LHCN-M2 (cell line): ENCODE measurements at regions not wholly inside any gene's neighbourhood (a gene's known extent, or its start where the extent isn't known, plus 50 kb on each side); places are given as distances from the start of the nearest gene placed in this dataset.
"Not testable (repeated sequence)": the region's sequence is repeated elsewhere in the genome, so short reads cannot be mapped to it uniquely, and the experiment has no call there.

ENCODE experiments used
- DNase-seq: peaks from one replicate; pipeline ENCODE4 v3.0.0-alpha.2; 2012; ENCODE audit warnings: low read depth

DNA sequence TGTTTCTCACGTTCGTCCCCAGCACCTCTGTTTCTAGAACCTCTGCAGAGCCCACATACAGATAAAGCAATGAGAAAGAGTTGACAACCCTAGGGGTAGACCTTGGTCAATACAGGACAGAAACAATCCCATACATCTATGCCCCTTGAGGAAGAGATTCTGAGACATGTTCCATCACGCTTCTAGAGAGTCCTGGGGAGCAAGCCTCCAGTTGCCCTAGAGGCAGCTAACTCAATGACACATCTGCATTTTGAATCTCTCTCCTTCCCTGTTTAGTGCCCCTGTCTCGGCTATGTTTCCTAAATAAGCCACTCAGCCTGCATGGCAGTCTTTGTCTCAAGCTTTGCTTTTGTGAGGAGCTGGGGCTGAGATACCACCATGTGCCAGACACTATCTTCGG lies 435.3 kb downstream of the CD83 start:
- no peak for DNase-seq

GRCh38 chr6:14553515-14553914 lies 435.9 kb downstream of the CD83 start:
- DNase-seq, result no peak

DNA sequence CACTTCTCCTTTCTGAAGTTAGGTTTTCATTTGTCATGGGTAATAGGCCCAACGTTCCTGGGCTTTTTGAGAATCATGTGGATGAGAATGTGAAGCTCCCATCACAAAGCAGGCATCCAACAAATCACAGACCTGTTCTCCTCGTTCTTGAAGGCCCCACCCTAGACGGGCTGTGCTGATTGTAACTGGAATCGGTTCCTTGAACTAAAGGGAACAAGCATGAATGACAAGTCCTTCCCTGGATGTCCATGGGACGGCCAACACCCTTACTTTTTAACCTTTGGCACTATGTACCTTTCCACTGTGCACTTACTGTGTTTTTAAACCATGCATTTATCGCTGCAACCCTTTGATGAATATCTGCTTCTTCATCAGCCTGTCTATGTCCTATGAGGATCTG lies 438.2 kb downstream of the CD83 start:
- DNase-seq, result no peak

DNA sequence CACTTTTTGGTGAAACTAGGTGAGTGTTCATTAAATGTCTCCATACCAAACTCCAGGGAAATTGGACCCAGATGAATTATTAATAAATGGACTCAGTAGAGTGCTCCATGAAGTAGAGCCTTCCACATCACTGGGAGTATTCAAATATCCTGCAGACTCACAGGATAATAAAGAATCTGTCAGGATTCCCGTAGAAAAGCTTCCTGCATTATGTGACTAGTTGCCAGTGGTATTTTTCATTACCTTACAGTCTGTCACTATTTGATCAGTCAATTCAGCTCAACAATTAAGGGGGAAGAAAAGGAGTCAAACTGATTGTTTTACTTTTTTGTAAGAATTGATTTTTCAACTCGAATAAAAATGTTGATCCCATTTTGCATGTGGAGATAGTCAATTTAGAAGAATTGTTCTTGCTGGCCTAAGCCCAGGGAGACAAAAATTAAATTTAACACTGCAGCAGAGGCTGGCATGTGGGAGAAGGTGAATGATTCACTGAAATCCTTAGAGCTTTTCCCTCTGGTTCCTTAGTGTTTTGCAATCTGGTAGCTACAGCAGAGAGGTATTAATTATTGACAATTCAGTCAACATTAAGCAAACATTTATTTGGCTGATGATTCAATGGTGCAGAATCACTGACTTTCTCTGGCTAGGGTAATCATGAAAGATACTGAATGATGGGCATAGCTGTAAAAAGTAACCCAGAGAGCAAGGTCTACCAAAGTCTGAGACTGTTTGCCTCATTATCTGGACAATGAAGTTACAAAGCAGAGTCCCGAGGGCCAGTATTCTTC lies 442.4 kb downstream of the CD83 start:
- no peak for DNase-seq

DNA sequence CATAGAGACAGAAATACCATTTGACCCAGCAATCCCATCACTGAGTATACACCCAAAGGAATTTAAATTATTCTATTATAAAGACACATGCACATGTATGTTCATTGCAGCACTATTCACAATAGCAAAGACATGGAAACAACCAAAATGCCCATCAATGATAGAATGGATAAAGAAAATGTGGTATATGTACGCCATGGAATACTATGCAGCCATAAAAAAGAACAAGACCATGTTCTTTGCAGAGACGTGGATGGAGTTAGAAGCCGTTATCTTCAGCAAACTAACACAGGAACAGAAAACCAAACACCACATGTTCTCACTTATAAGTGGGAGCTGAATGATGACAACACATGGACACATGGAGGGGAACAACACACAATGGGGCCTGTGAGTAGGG lies 444.0 kb downstream of the CD83 start:
- not testable (repeated sequence) for DNase-seq

DNA sequence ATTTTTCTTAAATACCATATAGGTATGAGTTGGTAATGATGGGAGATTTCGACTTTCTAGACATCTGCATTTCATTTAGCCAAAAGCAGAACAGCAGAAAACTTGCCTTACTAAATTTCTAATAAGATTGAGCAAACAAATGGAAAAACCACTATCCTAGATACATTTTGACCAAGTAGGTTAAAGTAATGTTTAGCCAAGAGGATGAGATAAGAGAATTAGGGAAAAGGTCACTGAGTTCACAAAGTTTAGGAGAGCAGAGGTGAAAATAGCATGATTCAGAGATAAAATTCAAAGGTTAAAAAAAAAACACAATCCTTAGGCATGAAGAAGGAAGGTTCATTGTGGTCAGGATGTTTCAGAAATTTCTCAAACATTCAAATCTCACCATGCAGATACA lies 450.3 kb downstream of the CD83 start:
- DNase-seq, result no peak

- no peak for DNase-seq
Measured at GRCh38 chr6:14569394-14569793, 451.8 kb downstream of the CD83 start.

DNA sequence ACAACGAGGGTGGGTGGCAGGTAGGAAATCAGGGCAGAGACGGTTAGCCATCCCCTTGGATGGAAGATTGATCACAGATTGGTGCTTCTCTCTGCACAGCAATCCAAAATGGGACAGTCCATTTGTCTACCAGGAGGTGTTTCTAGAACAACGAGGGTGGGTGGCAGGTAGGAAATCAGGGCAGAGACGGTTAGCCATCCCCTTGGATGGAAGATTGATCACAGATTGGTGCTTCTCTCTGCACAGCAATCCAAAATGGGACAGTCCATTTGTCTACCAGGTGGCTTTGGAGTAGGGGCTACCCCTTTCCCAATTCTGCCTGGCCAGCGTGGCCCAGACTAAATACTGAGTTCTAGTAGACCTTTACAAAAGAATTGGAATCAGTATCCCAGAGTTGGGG lies 452.3 kb downstream of the CD83 start:
- DNase-seq, result not testable (repeated sequence)

DNA sequence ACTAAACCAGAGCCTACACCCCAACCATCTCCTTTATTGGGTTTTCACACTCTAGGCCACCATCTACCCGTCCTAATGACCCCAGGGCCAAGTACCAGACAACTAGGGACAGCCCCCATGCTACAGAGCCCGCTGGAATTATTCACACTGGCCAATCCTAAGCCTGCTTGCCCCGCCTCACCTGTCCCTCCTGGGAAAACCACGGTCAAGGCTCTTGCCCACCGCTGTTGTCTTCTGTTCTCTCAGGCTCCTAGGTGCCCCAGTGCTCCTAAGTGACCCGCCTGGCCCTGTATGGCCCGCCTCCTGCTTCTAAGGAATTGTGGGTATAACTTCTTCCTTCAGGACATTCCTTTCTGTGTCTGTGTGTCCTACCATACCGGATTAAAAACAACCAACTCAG lies 453.4 kb downstream of the CD83 start:
- no peak for DNase-seq

DNA sequence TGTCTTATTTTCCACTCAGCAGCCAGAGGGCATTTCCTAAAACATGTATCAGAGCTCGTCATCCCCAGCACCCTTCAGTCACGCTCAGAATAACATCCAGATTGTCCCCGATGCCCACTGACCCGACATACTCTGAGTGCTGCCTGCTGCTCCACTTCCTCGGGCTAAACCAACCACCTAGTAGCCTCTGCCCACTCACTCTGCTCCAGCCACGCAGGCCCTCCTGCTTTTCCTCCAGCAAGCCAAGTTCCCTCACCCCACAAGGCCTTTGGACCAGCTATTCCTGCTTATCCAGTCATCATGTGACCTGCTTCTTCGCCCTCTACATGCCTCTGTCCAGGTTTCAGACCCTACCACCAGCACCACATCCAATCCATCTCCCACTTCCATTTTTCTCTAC lies 454.2 kb downstream of the CD83 start:
- no peak for DNase-seq

DNA sequence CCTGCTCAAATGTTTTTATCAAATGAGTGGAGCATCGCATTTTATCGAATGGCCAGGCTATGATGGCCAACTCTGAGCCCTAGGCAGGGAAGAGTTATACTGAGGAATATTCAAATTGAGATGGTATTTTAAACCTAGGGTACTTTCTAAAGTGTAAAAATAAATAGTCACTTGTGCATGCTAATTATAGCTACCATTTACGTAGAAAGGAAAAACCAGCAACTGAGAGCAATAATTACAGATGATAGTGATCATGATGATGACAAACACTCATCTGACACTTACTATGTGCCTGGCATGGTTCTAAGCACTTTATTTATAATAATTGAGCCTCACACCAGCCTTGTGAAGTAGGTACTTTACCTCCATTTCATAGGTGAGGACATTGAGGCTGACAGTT lies 455.7 kb downstream of the CD83 start:
- DNase-seq, result no peak

GRCh38 chr6:14573703-14574290 lies 456.2 kb downstream of the CD83 start:
- no peak for DNase-seq

DNA sequence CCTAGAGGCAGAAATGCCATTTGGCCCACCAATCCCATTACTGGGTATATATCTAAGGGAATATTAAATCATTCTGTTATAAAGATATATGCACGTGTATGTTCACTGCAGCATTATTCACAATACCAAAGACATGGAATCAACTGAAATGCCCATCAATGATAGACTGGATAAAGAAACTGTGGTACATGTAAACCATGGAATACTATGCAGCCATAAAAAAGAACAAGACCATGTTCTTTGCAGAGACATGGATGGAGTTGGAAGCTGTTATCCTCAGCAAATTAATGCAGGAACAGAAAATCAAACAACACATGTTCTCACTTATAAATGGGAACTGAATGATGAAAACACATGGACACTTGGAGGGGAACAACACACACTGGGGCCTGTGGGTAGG lies 458.4 kb downstream of the CD83 start:
- DNase-seq, result no peak

GRCh38 chr6:14578994-14579393 lies 461.4 kb downstream of the CD83 start:
- DNase-seq, result no peak

DNA sequence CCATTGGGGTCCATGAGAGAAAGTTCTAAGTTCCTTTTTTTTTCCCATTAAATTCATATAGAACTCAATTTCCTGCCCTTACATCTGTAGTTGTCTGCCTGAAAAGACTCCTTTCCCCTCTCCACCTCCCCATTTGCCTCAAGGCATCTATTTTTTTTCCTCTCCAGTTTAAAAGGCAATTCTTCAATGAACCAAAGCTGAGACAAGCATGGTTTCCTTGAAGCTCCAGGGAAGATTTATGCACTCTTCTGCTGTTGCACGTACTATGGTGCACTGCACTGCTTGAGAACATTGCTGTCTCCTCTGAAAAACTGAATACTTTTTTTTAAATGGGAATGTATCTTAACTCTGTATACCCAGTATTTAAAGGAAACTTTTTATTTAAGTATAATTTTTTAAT lies 465.2 kb downstream of the CD83 start:
- no peak for DNase-seq

- DNase-seq, result no peak
Measured at GRCh38 chr6:14583826-14584225, 466.3 kb downstream of the CD83 start.

DNA sequence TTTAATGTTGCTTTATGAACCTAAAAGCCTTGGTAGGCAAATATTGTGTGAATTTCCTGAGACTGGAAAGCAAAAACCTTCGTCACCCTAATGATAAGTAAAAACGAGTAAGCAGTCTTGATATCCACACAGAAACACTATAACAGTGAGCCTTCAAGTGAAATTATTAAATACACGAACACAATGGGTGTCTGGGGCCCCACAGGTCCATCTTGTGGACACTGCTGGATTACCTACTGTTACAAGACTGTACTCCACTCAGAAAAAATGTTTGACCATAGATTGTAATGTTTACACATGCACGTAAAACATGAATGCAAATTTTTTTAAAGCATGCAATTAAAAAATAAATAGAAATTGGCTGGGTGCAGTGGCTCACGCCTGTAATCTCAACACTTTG lies 466.9 kb downstream of the CD83 start:
- DNase-seq, result no peak

DNA sequence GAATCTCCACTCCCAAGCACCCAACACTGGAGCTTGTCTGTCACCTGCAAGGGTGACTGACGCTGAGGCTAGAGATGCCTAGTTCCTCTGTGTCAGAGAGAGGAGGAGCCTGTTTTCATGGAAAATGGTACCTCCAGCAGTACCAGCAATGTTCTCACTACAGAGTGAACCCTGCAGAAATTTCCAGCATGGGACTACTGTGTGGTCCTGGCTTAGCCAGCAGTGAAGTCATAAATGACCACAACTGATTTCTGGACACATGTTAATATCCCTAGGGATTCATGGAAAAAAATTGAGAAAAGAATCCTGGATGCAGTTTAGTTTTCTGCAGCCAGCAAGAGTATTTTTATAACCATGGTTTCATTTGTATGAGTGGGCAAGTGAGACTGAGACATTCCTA lies 468.1 kb downstream of the CD83 start:
- DNase-seq, result no peak

GRCh38 chr6:14589175-14589574 lies 471.6 kb downstream of the CD83 start:
- no peak for DNase-seq

DNA sequence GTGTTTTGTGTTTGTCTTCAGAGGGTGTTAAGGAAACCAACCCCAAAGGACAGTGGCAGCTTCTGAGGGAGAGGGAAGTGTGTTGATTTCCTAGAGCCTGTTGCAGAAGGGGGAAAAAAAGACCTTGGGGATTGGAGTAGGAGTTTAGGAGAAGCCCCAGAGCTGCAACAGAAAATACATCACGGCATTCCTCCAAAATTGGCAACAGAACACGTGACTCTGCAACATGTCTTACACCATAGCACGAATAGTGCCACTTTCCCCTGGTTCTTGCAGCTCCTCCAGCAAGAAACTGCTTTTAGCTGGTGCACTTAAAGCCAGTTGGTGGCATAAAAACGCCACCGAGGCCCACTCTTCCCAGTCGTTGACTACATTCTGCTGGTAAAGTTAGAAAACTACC lies 473.0 kb downstream of the CD83 start:
- DNase-seq, result no peak

- DNase-seq, result no peak
Measured at GRCh38 chr6:14591998-14592397, 474.4 kb downstream of the CD83 start.

DNA sequence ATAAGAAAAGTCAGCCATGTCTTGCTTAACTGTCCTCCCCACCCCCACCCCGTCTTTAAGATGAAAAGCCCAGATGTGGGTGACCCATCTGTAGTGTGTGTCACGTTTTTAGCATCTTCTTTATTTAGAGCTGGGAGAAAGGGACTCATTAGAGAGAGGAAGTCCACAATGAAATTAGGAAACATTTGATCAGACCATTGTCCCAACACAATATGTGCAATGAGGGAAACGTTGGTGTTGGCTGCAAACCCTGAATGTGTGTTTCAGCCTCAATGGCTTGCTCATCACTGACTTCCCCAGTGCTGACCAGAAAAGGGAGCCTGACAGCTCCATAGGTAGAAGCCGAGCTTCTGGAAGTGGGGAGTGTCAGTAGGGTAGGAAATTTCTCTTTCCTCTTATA lies 475.7 kb downstream of the CD83 start:
- no peak for DNase-seq

- DNase-seq, result no peak
Measured at GRCh38 chr6:14595751-14596150, 478.2 kb downstream of the CD83 start.

- DNase-seq, result peak; percentile 44
Measured at GRCh38 chr6:14596410-14596809, 478.8 kb downstream of the CD83 start.
